Suprapubic skin (tissue), 4 donors: ENCODE measurements at regions not wholly inside any gene's neighbourhood (a gene's known extent, or its start where the extent isn't known, plus 50 kb on each side); places are given as distances from the start of the nearest gene placed in this dataset.

ENCODE experiments used
- DNase-seq, 2 donors: peaks; one replicate each; pipeline ENCODE4 v3.0.0-alpha.2; 2019; ENCODE audit warnings: low spot score in 2 of 2
- H3K27ac ChIP-seq: fragments of 200-600 bp; sonication (generic); one replicate; pipeline ENCODE4 v1.5.1; 2019
- H3K27me3 ChIP-seq: fragments of 200-600 bp; sonication (generic); one replicate; pipeline ENCODE4 v1.5.1; 2019
- H3K36me3 ChIP-seq: fragments of 200-600 bp; sonication (generic); one replicate; pipeline ENCODE4 v1.5.1; 2019
- H3K4me1 ChIP-seq: fragments of 200-600 bp; sonication (generic); one replicate; pipeline ENCODE4 v1.5.1; 2019
- H3K4me3 ChIP-seq: fragments of 200-600 bp; sonication (generic); one replicate; pipeline ENCODE4 v1.5.1; 2019; ENCODE audit warnings: mild to moderate bottlenecking
- H3K9me3 ChIP-seq: fragments of 200-600 bp; sonication (generic); one replicate; pipeline ENCODE4 v1.5.1; 2019
- CTCF ChIP-seq, 2 donors: fragments of 200-600 bp in 1 of 2; fragments of 450-650 bp in 1 of 2; sonication (generic) in 1 of 2; IDR thresholded peaks; one replicate each; pipeline ENCODE4 v1.5.1; 2016 to 2019; ENCODE audit warnings: antibody characterized with exemption in 2 of 2, mild to moderate bottlenecking in 1 of 2, moderate library complexity in 1 of 2
- EP300 ChIP-seq: sonication (generic); formaldehyde crosslinking; IDR thresholded peaks from one replicate; pipeline ENCODE4 v1.6.1; 2017; ENCODE audit warnings: antibody characterized with exemption
- POLR2A ChIP-seq, 2 donors: fragments of 450-650 bp; IDR thresholded peaks; one replicate each; pipeline ENCODE4 v1.6.1; 2017; ENCODE audit warnings: antibody characterized with exemption in 2 of 2, mild to moderate bottlenecking in 2 of 2, moderate library complexity in 2 of 2
- POLR2AphosphoS5 ChIP-seq, 3 donors: sonication (generic); formaldehyde crosslinking; IDR thresholded peaks; one replicate each; pipeline ENCODE4 v1.6.1; 2017; ENCODE audit warnings: antibody characterized with exemption in 3 of 3
- WGBS: methylation state at CpG from one replicate; pipeline ENCODE4 v1.1.5; 2018; 5-methylcytosine and 5-hydroxymethylcytosine counted together

GRCh38 chr12:90831712-90832111 is 123.3 kb downstream of the CCER1 start:
- TF ChIP-seq POLR2AphosphoS5 (IDR thresholded peaks at IDR 0.05) (no peak), EP300 (no peak)
- H3K27me3 ChIP-seq, result no peaks in the 10 kb centered on the region
- no peaks in the 10 kb centered on the region for H3K36me3 ChIP-seq
- H3K4me3 ChIP-seq, result no peak overlapping the region
- H3K4me1 ChIP-seq, result no peaks in the 10 kb centered on the region
- no peaks in the 10 kb centered on the region for H3K9me3 ChIP-seq
- WGBS, result 64% methylated on average over 1 of the region's 1 CpG
- DNase-seq, result no peak
- no peak overlapping the region for H3K27ac ChIP-seq

GRCh38 chr12:90829044-90829443 is 125.9 kb downstream of the CCER1 start:
- Histone ChIP-seq H3K27ac (no peak overlapping the region), H3K4me1 (no peaks in the 10 kb centered on the region), H3K9me3 (no peaks in the 10 kb centered on the region), H3K27me3 (no peaks in the 10 kb centered on the region), H3K36me3 (no peaks in the 10 kb centered on the region), H3K4me3 (no peak overlapping the region)
- TF ChIP-seq POLR2AphosphoS5 (IDR thresholded peaks at IDR 0.05) (no peak), POLR2A (IDR thresholded peaks at IDR 0.05) (no peak), EP300 (no peak), CTCF (IDR thresholded peaks at IDR 0.05) (no peak)
- WGBS, result 83% methylated on average over 1 of the region's 1 CpG
- no peak for DNase-seq

GRCh38 chr12:90828621-90829020 is 126.4 kb downstream of the CCER1 start:
- H3K27me3 ChIP-seq, result no peaks in the 10 kb centered on the region
- no peak for TF ChIP-seq CTCF (IDR thresholded peaks at IDR 0.05)
- no peak for TF ChIP-seq POLR2AphosphoS5 (IDR thresholded peaks at IDR 0.05)
- TF ChIP-seq EP300, result no peak
- TF ChIP-seq POLR2A (IDR thresholded peaks at IDR 0.05), result no peak
- no peak for DNase-seq
- no peaks in the 10 kb centered on the region for H3K36me3 ChIP-seq
- no peaks in the 10 kb centered on the region for H3K4me1 ChIP-seq
- no peaks in the 10 kb centered on the region for H3K9me3 ChIP-seq
- WGBS, result 31% methylated on average over 2 of the region's 2 CpGs
- no peak overlapping the region for H3K4me3 ChIP-seq
- H3K27ac ChIP-seq, result no peak overlapping the region

GRCh38 chr12:90827567-90827966 is 127.4 kb downstream of the CCER1 start:
- TF ChIP-seq POLR2AphosphoS5 (IDR thresholded peaks at IDR 0.05), result no peak
- H3K27ac ChIP-seq, result no peak overlapping the region
- H3K4me3 ChIP-seq, result no peak overlapping the region
- no peaks in the 10 kb centered on the region for H3K36me3 ChIP-seq
- no peaks in the 10 kb centered on the region for H3K27me3 ChIP-seq
- no peaks in the 10 kb centered on the region for H3K9me3 ChIP-seq
- no peak for DNase-seq
- H3K4me1 ChIP-seq, result no peaks in the 10 kb centered on the region

- Histone ChIP-seq H3K27ac (no peak overlapping the region), H3K4me3 (no peak overlapping the region), H3K9me3 (no peaks in the 10 kb centered on the region), H3K27me3 (no peaks in the 10 kb centered on the region), H3K4me1 (no peaks in the 10 kb centered on the region), H3K36me3 (no peaks in the 10 kb centered on the region)
- DNase-seq, result no peak
- TF ChIP-seq CTCF (IDR thresholded peaks at IDR 0.05), result no peak
- TF ChIP-seq POLR2A (IDR thresholded peaks at IDR 0.05), result no peak
- TF ChIP-seq EP300, result no peak
- WGBS, result 56% methylated on average over 3 of the region's 3 CpGs
Observed at GRCh38 chr12:90826036-90826435, 128.9 kb downstream of the CCER1 start.

GRCh38 chr12:90823859-90824258 is 131.1 kb downstream of the CCER1 start:
- Histone ChIP-seq H3K9me3 (no peaks in the 10 kb centered on the region), H3K36me3 (no peaks in the 10 kb centered on the region), H3K4me3 (no peak overlapping the region), H3K4me1 (no peaks in the 10 kb centered on the region), H3K27me3 (no peaks in the 10 kb centered on the region), H3K27ac (no peak overlapping the region)
- no peak for DNase-seq
- TF ChIP-seq CTCF (IDR thresholded peaks at IDR 0.05), result no peak
- TF ChIP-seq EP300, result no peak
- TF ChIP-seq POLR2A (IDR thresholded peaks at IDR 0.05), result no peak
- no peak for TF ChIP-seq POLR2AphosphoS5 (IDR thresholded peaks at IDR 0.05)
- 98% methylated on average over 16 of the region's 32 CpGs for WGBS
